Fibroblast of skin of right biceps (primary cell): ENCODE measurements at regions not wholly inside any gene's neighbourhood (a gene's known extent, or its start where the extent isn't known, plus 50 kb on each side); places are given as distances from the start of the nearest gene placed in this dataset.

Experiments used
- DNase-seq: peaks from one replicate; pipeline ENCODE4 v3.0.0-alpha.2; 2013

DNA sequence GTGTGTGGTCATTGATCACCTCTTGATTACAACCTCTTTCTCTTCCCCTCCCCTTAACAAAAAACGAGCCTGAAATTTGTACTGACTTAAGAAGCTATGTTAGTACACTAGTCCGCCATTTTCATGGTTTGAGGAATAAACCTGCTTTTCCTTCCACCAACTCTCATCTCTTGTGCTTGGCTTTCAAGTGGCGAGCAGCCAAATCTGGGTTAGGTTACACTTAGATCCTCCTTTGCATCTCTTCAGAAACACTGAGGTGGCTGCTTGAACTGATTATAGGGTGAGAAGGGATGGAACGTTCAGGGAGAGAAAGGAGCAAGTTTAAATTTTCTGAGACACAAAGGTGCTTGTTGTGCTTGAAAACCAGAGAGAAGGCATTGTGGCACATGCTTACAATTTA is 2171.4 kb downstream of the LRRC4C start:
- no peak for DNase-seq

DNA sequence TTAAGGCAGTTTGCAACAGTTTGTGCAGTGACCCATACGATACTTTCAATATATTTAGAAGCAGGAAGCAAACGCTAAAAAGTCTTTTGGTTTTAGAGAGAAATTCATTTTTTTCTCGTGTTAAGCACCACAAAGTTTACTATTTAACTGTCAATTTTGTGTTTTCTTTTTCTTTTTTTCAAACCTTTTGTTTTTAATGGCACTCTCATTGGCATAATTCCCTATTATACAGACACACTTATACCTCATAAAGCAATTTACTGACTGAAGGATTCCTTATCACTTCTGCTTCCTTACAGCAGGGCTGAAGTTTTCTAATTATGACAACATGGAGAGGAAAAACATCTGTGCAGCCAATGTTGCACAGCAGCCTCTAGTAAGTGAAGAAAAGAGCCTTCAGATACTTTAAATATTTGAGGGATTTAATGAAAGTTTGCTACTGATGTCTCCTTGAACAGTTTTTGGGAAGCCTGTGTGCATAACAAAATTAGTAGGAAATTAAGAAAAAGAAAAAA is 2191.2 kb downstream of the LRRC4C start:
- DNase-seq, result no peak

DNA sequence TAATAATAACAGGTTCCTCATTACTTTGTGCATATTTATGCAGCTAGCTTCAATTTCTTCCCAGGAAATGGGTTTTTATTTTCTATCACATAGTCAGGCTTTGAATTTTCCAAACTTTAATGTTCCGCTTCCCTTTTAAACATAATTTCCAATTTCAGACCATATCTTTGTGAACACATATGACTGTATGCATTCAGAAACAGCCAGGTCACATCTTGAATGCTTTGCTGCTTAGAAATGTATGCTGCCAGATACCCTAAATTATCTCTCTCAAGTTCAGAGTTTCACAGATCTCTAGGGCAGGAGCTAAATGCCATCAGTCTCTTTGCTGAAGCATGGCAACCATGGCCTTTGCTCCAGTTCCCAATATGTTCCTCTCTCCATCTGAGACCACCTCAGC is 2203.8 kb downstream of the LRRC4C start:
- DNase-seq, result no peak

DNA sequence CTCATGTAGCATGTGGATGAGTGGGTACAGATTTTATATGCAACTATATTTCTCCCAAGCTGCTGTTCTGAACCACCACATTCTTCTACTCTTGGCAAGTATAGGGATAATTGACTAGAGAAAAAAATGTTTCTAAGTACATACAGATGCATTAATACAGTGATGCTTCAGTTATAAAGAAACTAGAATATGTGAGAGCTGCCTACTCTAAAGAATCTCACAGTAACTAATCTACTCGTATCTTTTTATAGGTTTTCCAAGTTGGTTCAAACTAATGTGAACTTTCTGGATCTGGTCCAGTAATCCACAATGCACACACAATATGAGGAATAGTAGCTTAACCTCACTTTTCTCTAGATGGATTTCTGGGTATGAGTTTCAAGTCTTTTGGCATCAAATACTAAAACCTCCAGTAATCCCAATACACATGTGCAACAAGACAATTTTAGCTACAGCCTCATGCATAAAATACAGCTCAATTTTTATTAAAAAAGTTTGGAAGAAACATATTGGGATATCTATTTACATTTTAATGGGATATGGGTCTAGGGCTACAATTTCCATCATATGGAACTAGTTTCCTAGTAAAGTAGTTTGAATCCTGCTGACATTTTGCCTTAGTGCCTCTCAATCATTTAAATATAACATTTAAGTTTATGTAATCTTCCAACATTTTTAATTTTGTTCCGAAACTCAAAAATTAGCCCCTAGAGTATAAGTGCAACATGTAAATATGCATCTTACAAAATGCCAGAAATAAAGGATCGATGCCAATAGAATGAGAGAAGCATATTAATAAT is 2209.7 kb downstream of the LRRC4C start:
- no peak for DNase-seq

DNA sequence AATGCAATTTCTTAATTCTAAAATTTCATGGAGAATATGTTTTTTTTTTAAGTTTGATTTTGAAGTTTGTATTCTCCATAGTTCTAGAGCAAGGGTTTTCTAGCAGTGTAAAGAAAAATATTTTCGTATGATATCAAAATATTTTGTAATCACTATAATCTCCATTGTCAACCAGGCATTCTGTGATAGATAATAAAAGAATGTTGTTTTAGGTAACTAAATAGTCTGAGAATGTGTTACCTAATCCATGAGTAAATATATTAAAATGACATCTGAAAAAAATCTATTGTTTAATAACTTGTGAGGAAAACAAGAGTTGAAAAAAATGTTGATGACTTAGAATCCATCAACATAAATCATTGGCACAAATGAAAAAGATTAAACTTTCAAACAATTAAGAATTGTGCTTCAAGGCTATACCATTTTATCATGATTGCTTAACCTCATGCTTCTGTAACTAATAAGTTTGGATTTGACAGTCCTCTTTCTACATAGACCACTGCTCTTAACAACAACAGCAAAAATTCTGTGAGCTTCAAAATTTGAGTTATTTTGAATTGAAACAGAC is 2211.8 kb downstream of the LRRC4C start:
- DNase-seq, result no peak

DNA sequence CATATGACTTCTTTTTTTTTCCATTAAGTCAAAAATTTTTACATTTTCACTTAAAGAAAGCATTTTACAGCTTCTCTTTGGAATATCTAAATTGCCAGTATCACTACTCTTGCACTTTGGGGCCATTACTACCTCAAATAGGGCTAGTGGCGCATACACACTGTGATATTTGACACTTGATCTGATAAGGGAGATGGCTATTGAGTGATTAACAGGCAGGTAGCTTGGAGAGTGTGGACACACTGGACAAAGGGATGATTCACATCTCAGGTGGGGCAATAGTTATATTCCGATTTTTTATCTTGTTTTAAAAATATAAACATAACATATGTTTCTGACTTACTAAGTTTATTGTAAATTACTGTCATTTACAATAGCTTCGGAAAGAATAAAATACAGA is 2219.9 kb downstream of the LRRC4C start:
- DNase-seq, result no peak

- DNase-seq, result no peak
Measured at GRCh38 chr11:39236916-39237315, 2222.5 kb downstream of the LRRC4C start.

DNA sequence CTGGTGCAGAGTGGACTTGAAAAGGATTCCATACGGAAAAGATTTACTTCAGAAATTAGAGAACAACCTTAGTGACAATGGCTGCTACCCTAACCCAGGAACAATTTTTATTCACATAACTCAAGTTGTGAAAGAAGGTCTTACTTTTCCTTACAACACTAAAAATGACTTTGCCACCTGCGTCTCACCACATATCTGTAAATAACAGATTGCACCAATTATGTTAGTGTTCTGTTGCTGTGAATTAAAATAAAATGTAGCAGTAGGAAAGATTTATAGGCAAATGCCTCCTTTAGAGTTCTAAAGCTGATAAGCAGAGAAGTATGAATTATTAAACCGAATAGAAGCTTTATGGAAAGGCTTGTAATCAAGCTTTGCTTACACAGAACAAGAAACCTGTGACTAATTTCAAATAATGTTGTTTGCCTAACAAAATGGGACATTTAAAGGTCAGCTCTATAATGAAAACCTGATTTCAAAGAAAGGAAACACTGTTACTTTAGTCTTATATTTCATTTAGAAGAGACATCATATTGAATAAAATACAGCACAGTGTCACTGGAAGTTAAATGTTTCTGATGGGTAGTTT is 2237.8 kb downstream of the LRRC4C start:
- no peak for DNase-seq

GRCh38 chr11:39220501-39221230 is 2238.8 kb downstream of the LRRC4C start:
- no peak for DNase-seq

GRCh38 chr11:39220069-39220468 is 2239.4 kb downstream of the LRRC4C start:
- no peak for DNase-seq

DNA sequence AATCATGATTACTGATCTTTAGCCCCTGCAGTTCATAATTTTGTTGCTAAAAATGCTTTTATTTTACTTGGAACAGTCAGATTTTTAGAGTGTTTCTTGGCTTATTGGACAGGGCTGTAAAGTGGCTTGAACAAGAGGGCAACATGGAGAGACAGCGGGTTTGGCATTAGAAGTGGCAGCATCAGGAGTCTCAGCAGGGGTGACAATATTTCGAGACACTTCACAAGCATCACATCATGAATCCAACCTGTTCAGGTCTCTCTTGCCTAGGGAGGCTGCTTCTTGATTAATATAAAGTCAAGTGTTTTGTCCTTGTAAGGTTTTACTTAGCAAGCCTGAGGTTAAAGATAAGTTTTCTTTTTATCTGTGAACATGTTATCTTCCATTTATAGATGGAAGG is 2249.5 kb downstream of the LRRC4C start:
- no peak for DNase-seq

DNA sequence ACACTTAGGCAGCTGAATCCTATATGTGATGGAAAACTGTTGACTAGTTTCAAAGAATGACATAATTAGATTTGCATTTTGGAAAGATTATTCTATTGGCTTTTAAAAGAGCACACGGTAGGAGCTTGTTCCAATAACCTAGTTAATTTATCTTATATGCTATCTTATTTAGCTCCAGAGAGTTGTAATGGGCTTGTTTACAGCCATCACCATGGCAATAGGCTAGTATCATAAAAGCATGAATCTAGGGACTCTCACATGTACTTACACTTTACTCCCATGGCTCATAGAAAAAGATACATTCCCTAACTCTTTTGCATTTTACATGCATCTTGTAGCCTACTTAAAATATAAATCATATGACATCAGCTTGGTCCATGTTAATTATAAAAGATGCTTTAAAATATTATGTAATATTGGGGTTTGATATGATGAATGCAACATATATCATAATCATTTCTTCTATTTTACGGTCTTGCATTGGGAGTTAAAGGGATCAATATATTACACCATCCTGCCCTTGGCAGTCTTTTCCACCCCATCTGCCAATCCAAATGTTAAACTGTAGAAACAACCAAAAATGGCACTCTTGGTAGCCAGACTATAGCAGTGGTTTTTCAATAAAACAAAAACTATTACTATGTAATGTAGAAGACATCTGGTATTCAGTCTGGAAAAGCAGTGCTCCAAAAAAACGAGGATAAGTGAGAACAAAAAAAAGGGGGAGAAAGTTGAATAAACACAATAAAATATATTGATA is 2254.0 kb downstream of the LRRC4C start:
- no peak for DNase-seq

DNA sequence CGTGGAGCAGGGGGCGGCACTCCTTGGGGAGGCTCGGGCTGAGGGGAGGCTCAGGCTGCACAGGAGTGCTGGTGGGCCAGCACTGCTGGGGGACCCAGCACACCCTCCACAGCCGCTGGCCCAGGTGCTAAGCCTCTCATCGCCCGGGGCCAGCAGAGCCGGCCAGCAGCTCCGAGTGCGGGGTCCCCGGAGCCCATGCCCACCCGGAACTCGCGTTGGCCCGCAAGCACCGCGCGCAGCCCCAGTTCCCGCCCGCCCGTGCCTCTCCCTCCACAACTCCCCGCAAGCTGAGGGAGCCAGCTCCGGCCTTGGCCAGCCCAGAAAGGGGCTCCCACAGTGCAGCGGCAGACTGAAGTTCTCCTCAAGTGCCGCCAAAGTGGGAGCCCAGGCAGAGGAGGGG is 2266.8 kb downstream of the LRRC4C start:
- no peak for DNase-seq

DNA sequence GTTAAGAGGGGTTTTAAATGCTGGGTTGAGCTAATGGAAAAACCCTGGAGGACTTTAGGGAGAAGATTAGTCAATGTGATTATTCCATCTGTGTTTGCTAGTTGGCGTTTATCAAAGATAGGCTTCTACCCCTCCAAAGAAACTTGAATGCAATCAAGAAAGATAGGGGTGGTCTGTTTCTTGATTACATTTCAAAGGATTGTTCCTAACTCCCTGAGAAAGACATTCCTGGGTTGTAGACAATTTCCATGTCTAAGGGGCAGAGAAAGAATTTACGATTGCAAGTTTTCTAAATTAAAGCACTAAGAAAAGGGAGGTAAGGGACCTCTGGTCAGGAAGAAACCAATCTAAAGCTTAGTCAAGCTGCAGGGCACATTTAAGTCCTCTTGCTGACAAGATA is 2268.7 kb downstream of the LRRC4C start:
- DNase-seq, result no peak

GRCh38 chr11:39177678-39178077 is 2281.8 kb downstream of the LRRC4C start:
- DNase-seq, result no peak

DNA sequence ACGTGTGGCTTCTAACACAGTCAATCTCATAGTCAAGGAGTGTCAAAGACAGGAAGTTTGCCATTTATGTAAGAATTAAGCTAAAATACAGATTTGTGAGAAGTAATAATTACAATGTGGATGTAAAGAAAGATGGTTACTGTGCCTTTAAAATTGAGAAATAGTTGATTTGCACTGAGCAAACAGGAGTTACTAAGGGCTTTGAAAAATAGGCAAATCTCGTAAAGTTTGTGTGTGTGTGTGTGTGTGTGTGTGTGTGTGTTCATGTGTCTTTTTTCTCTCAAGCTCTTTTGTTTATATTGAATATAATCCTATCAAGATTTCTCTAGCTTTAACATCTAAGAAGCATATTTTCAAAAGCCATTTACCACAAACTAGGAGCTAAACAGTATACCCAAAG is 2284.5 kb downstream of the LRRC4C start:
- no peak for DNase-seq

GRCh38 chr11:39174196-39174595 is 2285.3 kb downstream of the LRRC4C start:
- no peak for DNase-seq

- no peak for DNase-seq
Measured at GRCh38 chr11:39165021-39165420, 2294.4 kb downstream of the LRRC4C start.

GRCh38 chr11:39149214-39149613 is 2310.2 kb downstream of the LRRC4C start:
- DNase-seq, result no peak

DNA sequence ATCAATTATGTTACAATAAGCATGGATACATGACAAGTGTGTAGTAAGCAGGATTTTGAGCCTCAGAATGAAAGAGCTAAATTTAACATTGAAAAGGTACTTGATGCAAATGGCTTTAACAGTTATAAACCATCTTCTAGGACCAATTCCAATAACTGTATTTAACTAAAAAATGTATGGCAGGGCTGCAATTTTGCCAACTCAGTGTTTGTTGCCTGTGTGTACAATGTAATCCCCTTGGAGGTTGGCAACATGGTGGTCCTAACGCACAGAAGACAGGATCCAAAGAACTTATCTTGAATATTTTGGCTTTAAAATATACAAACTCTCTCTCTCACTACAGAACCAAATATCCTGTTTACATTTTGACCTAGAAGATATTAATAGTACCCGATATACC is 2314.1 kb downstream of the LRRC4C start:
- no peak for DNase-seq

DNA sequence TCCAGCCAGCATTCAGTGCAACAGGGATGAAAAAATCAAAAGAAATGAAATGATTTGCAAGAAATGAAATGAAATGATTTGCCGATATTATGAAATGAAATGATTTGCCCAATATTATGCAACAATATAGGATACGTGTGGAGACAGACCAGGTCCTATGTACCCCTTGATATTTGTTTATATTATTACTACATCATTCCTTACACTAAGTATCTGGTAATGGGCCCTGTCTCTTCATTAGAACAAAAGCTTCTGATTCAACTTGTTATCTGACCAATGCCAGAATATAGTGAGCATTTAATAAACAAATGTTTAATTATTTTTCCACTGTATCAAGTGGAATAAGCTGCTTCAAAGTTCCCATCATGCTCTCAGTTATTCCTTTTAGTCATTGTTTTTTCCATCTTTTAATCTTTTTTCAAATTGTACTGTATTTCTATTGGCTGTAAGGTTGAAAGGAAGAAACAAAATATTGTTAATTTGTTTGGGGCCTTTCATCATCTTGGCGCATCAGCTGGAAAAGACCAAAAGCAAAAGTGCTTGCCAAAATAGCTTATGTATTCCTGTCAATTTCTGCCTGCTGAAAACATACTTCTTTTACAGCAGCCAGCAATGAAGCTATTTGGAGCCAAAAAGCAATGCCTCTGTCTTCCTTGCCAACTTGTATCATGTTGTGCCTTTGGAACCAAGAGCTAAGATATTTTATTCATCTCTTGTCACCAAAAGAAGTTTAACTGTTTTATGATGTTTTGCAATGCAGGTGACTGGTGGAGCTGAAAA is 2314.9 kb downstream of the LRRC4C start:
- DNase-seq, result no peak

- no peak for DNase-seq
Measured at GRCh38 chr11:39139581-39139980, 2319.9 kb downstream of the LRRC4C start.
